B cell (primary cell): ENCODE measurements at regions not wholly inside any gene's neighbourhood (a gene's known extent, or its start where the extent isn't known, plus 50 kb on each side); places are given as distances from the start of the nearest gene placed in this dataset.

Experiments
- CTCF ChIP-seq: fragments of 200-600 bp; IDR thresholded peaks from one replicate; pipeline ENCODE4 v1.8.0; 2022; ENCODE audit warnings: antibody characterized with exemption, mild to moderate bottlenecking
- EZH2 ChIP-seq: IDR thresholded peaks from 2 replicates; pipeline ENCODE4 v1.6.1; 2012; ENCODE audit warnings: borderline replicate concordance, low read depth, mild to moderate bottlenecking, moderate library complexity, low read length; ENCODE audit not compliant: insufficient read depth, poor library complexity, severe bottlenecking

GRCh38 chr5:116361979-116362577, 212.5 kb downstream of the SEMA6A start:
- TF ChIP-seq CTCF (no peak), EZH2 (no peak)
